ENCODE measurements at regions not wholly inside any gene's neighbourhood (a gene's known extent, or its start where the extent isn't known, plus 50 kb on each side); places are given as distances from the start of the nearest gene placed in this dataset.
"Not testable (repeated sequence)": the region's sequence is repeated elsewhere in the genome, so short reads cannot be mapped to it uniquely, and the experiment has no call there.

- POLR2A ChIA-PET; H3K4me1 Mint-ChIP-seq; H3K27ac Mint-ChIP-seq; DNase-seq; H3K36me3 Mint-ChIP-seq (ENCODE audit: low read depth); ATAC-seq; H3K9me3 Mint-ChIP-seq (ENCODE audit: low read depth); intact Hi-C loops (cut with DNase I, micrococcal nuclease); H3K4me3 Mint-ChIP-seq; CTCF ChIA-PET; H3K27me3 Mint-ChIP-seq: not testable (repeated sequence)
These were observed 4025.0 kb upstream of the TPTE start for GRCh38 chr21:6496356-6496755.

- H3K27me3 Mint-ChIP-seq; H3K9me3 Mint-ChIP-seq (ENCODE audit: low read depth); CTCF ChIA-PET; H3K36me3 Mint-ChIP-seq (ENCODE audit: low read depth); H3K27ac Mint-ChIP-seq; H3K4me1 Mint-ChIP-seq; POLR2A ChIA-PET; intact Hi-C loops (cut with DNase I, micrococcal nuclease): not testable (repeated sequence)
- DNase-seq (peak; percentile 54), ATAC-seq (peak; percentile 12)
- peak overlapping the region; percentile 57 for H3K4me3 Mint-ChIP-seq
These were observed 4022.7 kb upstream of the TPTE start for GRCh38 chr21:6498716-6499115.

GRCh38 chr21:6499128-6499826 lies 4022.1 kb upstream of the TPTE start:
- CTCF ChIA-PET; H3K4me1 Mint-ChIP-seq; H3K36me3 Mint-ChIP-seq (ENCODE audit: low read depth); intact Hi-C loops (cut with DNase I, micrococcal nuclease); H3K9me3 Mint-ChIP-seq (ENCODE audit: low read depth); POLR2A ChIA-PET; H3K4me3 Mint-ChIP-seq; H3K27ac Mint-ChIP-seq; H3K27me3 Mint-ChIP-seq: not testable (repeated sequence)
- peak; percentile 88 for DNase-seq
- peak; percentile 87 for ATAC-seq

GRCh38 chr21:6499866-6500265 lies 4021.5 kb upstream of the TPTE start:
- H3K36me3 Mint-ChIP-seq (ENCODE audit: low read depth); H3K27me3 Mint-ChIP-seq; intact Hi-C loops (cut with DNase I, micrococcal nuclease); DNase-seq; H3K9me3 Mint-ChIP-seq (ENCODE audit: low read depth); H3K27ac Mint-ChIP-seq; H3K4me1 Mint-ChIP-seq; ATAC-seq; H3K4me3 Mint-ChIP-seq; POLR2A ChIA-PET; CTCF ChIA-PET: not testable (repeated sequence)

- H3K27me3 Mint-ChIP-seq; DNase-seq; H3K4me1 Mint-ChIP-seq; H3K27ac Mint-ChIP-seq; POLR2A ChIA-PET; H3K9me3 Mint-ChIP-seq (ENCODE audit: low read depth); CTCF ChIA-PET; H3K4me3 Mint-ChIP-seq; intact Hi-C loops (cut with DNase I, micrococcal nuclease); H3K36me3 Mint-ChIP-seq (ENCODE audit: low read depth): not testable (repeated sequence)
- ATAC-seq = peak; percentile 68
These were observed 4020.7 kb upstream of the TPTE start for GRCh38 chr21:6500681-6501080.

GRCh38 chr21:6506167-6506894 lies 4015.1 kb upstream of the TPTE start:
- not testable (repeated sequence) for H3K27me3 Mint-ChIP-seq

GRCh38 chr21:6507632-6508031 lies 4013.8 kb upstream of the TPTE start:
- H3K4me1 Mint-ChIP-seq; ATAC-seq; H3K27me3 Mint-ChIP-seq; DNase-seq; CTCF ChIA-PET; H3K9me3 Mint-ChIP-seq (ENCODE audit: low read depth); H3K4me3 Mint-ChIP-seq; POLR2A ChIA-PET; intact Hi-C loops (cut with DNase I, micrococcal nuclease); H3K36me3 Mint-ChIP-seq (ENCODE audit: low read depth); H3K27ac Mint-ChIP-seq: not testable (repeated sequence)

More at GRCh38 chr21:6506167-6506894, 4015.1 kb upstream of the TPTE start:
- H3K4me1 Mint-ChIP-seq; ATAC-seq; POLR2A ChIA-PET; CTCF ChIA-PET; intact Hi-C loops (cut with DNase I, micrococcal nuclease); H3K9me3 Mint-ChIP-seq (ENCODE audit: low read depth); H3K4me3 Mint-ChIP-seq; H3K27ac Mint-ChIP-seq; DNase-seq; H3K36me3 Mint-ChIP-seq (ENCODE audit: low read depth): not testable (repeated sequence)

GRCh38 chr21:6521777-6522176 lies 3999.6 kb upstream of the TPTE start:
- CTCF ChIA-PET; H3K27ac Mint-ChIP-seq; POLR2A ChIA-PET; H3K9me3 Mint-ChIP-seq (ENCODE audit: low read depth); H3K36me3 Mint-ChIP-seq (ENCODE audit: low read depth); H3K4me1 Mint-ChIP-seq; DNase-seq; intact Hi-C loops (cut with DNase I, micrococcal nuclease); ATAC-seq; H3K27me3 Mint-ChIP-seq; H3K4me3 Mint-ChIP-seq: not testable (repeated sequence)

GRCh38 chr21:6526213-6526612 lies 3995.2 kb upstream of the TPTE start:
- intact Hi-C loops (cut with DNase I, micrococcal nuclease); H3K36me3 Mint-ChIP-seq (ENCODE audit: low read depth); H3K4me1 Mint-ChIP-seq; POLR2A ChIA-PET; CTCF ChIA-PET; H3K27me3 Mint-ChIP-seq; H3K4me3 Mint-ChIP-seq; H3K27ac Mint-ChIP-seq; H3K9me3 Mint-ChIP-seq (ENCODE audit: low read depth); ATAC-seq; DNase-seq: not testable (repeated sequence)

GRCh38 chr21:6530655-6531054 lies 3990.7 kb upstream of the TPTE start:
- H3K4me3 Mint-ChIP-seq; intact Hi-C loops (cut with DNase I, micrococcal nuclease); POLR2A ChIA-PET; DNase-seq; H3K4me1 Mint-ChIP-seq; CTCF ChIA-PET; H3K27ac Mint-ChIP-seq; H3K9me3 Mint-ChIP-seq (ENCODE audit: low read depth); H3K27me3 Mint-ChIP-seq; ATAC-seq; H3K36me3 Mint-ChIP-seq (ENCODE audit: low read depth): not testable (repeated sequence)

- H3K4me3 Mint-ChIP-seq; ATAC-seq; H3K9me3 Mint-ChIP-seq (ENCODE audit: low read depth); H3K27ac Mint-ChIP-seq; DNase-seq; CTCF ChIA-PET; H3K27me3 Mint-ChIP-seq; POLR2A ChIA-PET; H3K36me3 Mint-ChIP-seq (ENCODE audit: low read depth); H3K4me1 Mint-ChIP-seq; intact Hi-C loops (cut with DNase I, micrococcal nuclease): not testable (repeated sequence)
These were observed 3988.1 kb upstream of the TPTE start for GRCh38 chr21:6533261-6533660.

GRCh38 chr21:6538320-6538719 lies 3983.1 kb upstream of the TPTE start:
- ATAC-seq; intact Hi-C loops (cut with DNase I, micrococcal nuclease); DNase-seq; H3K27me3 Mint-ChIP-seq; H3K4me3 Mint-ChIP-seq; H3K4me1 Mint-ChIP-seq; POLR2A ChIA-PET; H3K27ac Mint-ChIP-seq; H3K36me3 Mint-ChIP-seq (ENCODE audit: low read depth); CTCF ChIA-PET; H3K9me3 Mint-ChIP-seq (ENCODE audit: low read depth): not testable (repeated sequence)
